ENCODE measurements at regions not wholly inside any gene's neighbourhood (a gene's known extent, or its start where the extent isn't known, plus 50 kb on each side); places are given as distances from the start of the nearest gene placed in this dataset.

DNA sequence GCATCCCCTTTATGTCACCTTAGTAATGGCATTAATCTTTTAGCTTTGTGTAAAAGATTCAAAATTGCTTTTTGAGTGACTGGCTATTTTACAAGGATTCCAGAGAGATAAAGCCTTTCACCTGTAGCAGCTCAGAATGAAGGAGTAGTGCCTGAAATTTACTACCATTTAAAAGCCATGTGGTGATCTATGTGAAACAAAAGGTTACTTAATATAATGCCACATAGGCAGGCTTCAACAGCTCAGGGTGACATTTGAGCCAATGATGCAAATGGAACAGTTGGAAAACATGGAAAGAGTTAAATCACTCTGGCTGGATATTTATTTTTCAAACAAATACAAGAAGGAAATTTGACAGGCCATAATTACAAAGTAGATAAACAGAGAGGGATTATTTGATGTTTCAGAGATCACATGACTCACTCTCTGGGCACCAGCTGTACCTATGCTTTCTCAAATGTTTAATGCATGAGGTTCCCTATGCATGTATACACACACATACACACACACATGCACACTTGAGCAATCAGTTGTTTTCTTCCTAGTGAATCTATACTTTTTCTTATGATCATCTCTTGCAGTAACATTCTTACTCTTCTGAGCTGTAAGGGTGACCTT is 171.5 kb downstream of the ZMAT3 start:
- intact Hi-C loops (cut with micrococcal nuclease): no loop called here
- Mint-ChIP-seq H3K27ac (no peak overlapping the region), H3K36me3 (ENCODE audit: low read depth) (no peaks in the 10 kb centered on the region), H3K4me1 (ENCODE audit: low read depth) (no peaks in the 10 kb centered on the region), H3K27me3 (no peaks in the 10 kb centered on the region), H3K9me3 (peaks cover 18% of the 10 kb centered on the region), H3K4me3 (no peak overlapping the region)

DNA sequence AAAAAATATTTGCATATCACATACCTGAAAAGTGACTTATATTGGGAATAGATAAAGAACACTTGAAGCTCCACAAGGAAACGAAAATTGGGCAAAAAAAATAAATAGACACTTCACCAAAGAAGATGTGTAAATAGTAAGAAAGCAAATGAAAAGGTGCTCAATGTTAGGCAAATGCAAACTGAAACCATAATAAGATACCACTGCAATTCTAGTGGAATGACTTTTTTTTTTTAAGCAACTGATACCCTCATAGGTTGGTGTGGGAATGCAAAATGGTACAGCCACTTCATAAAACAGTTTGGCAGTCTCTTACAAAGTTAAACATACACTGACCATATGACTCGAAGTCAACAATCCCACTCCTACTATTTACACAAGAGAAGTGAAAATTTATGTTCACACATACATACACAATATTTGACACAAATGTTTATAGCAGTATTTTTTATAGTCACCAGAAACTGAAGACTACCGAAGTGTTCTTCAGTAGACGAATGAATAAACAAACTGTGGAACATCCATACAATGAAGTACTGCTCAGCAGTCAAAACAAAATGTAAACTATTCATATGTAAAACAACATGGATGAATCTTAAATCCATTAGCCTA is 176.3 kb downstream of the ZMAT3 start:
- Mint-ChIP-seq H3K27ac (no peak overlapping the region), H3K27me3 (no peaks in the 10 kb centered on the region), H3K9me3 (peaks cover 10% of the 10 kb centered on the region), H3K4me3 (no peak overlapping the region), H3K4me1 (ENCODE audit: low read depth) (no peaks in the 10 kb centered on the region), H3K36me3 (ENCODE audit: low read depth) (no peaks in the 10 kb centered on the region)
- intact Hi-C loops (cut with micrococcal nuclease): no loop called here

All from dendritic cell treated with granulocyte-macrophage colony-stimulating factor and Interleukin-4, amounts not matched to agents 40 ng/mL and 50 ng/mL, for 4 days (primary cell).